Fibroblast of the aortic adventitia (primary cell): ENCODE measurements at regions not wholly inside any gene's neighbourhood (a gene's known extent, or its start where the extent isn't known, plus 50 kb on each side); places are given as distances from the start of the nearest gene placed in this dataset.

Experiments
- DNase-seq: peaks from one replicate; pipeline ENCODE4 v3.0.0-alpha.2; 2010; ENCODE audit warnings: low read depth
- H3K4me3 ChIP-seq: 2 replicates; pipeline ENCODE4 v1.5.1; 2011; ENCODE audit warnings: low read depth, mild to moderate bottlenecking, control low read depth, low read length, moderate library complexity
- CTCF ChIP-seq: IDR thresholded peaks from 2 replicates; pipeline ENCODE4 v1.5.1; 2011; ENCODE audit warnings: mild to moderate bottlenecking, low read length, control low read depth, inconsistent platforms; ENCODE audit not compliant: insufficient read depth

- DNase-seq = no peak
- H3K4me3 ChIP-seq = no peak overlapping the region
- TF ChIP-seq CTCF = no peak
Measured at GRCh38 chr21:19640964-19641363, 1237.4 kb upstream of the TMPRSS15 start.

GRCh38 chr21:19648391-19648790 lies 1244.8 kb upstream of the TMPRSS15 start:
- no peak for TF ChIP-seq CTCF
- no peak overlapping the region for H3K4me3 ChIP-seq
- no peak for DNase-seq

DNA sequence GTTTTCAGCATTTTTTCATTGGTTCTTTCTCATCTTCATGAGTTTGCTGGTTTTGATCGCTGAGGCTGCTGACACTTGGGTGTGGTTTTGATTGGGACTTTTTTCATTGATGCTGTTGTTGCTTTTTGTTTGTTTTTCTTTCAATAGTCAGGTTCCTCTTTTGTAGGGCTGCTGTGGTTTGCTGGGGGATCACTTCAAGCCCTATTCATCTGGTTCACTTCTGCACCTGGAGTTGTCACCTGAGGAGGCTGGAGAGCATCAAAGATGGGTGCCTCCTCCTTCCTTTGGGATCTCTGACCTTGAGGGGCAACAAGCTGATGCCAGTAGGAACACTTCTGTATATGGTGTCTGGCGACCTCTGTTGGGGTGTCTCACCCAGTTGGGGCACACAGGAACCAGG lies 1279.9 kb upstream of the TMPRSS15 start:
- TF ChIP-seq CTCF = no peak
- no peak for DNase-seq
- H3K4me3 ChIP-seq = no peak overlapping the region

GRCh38 chr21:19684328-19684727 lies 1280.7 kb upstream of the TMPRSS15 start:
- no peak overlapping the region for H3K4me3 ChIP-seq
- no peak for DNase-seq
- no peak for TF ChIP-seq CTCF

GRCh38 chr21:19692231-19692630 lies 1288.6 kb upstream of the TMPRSS15 start:
- no peak for DNase-seq
- no peak for TF ChIP-seq CTCF
- no peak overlapping the region for H3K4me3 ChIP-seq

- no peak overlapping the region for H3K4me3 ChIP-seq
- no peak for DNase-seq
- TF ChIP-seq CTCF = no peak
Measured at GRCh38 chr21:19695796-19696195, 1292.2 kb upstream of the TMPRSS15 start.

DNA sequence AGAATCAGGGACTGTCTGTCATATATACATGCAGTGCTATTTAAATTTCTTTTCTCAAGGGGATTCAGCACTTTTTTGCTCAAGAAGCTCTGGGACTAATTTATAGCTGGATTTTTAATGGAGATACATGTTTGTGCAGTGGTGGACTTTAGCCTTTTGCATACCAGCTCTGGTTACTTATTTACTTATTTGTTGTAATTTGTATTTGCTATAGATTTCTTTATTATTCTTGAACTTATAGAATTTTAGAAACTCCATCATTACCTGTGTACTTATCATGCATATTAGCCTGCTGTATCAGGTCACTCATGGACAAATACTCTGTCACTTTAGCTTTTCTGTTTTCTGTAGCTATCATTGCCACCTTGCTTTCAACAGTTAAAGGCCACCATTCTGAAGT lies 1296.9 kb upstream of the TMPRSS15 start:
- no peak overlapping the region for H3K4me3 ChIP-seq
- no peak for DNase-seq
- no peak for TF ChIP-seq CTCF
